HCT116 (cell line): ENCODE measurements at regions not wholly inside any gene's neighbourhood (a gene's known extent, or its start where the extent isn't known, plus 50 kb on each side); places are given as distances from the start of the nearest gene placed in this dataset.

Source experiments
- ATAC-seq: fragments of 200-7000 bp; cut with Tn5 transposase; 2 replicates; pipeline ENCODE4 v1.9.1; 2020; ENCODE audit warnings: mild to moderate bottlenecking, moderate library complexity
- BruUV-seq: library from RNA; stranded (reverse); fragments of 400-500 nt; replicated peaks from 2 replicates; lab custom pipeline; 2021; lab: Mats Ljungman, UMichigan
- CTCF ChIA-PET: fragments of 300-600 bp; sonication (Branson Sonifier 250); formaldehyde crosslinking; loops from one replicate; lab custom pipeline; 2021; ENCODE audit warnings: antibody characterized with exemption; lab: Charles Lee
- POLR2A ChIA-PET: fragments of 300-600, 350-600 bp; sonication (Branson Sonifier 250); formaldehyde crosslinking; loops from one replicate; lab custom pipeline; 2021; ENCODE audit warnings: antibody characterized with exemption; lab: Charles Lee
- RAD21 ChIA-PET, 2 experiments: fragments of 300-600 bp; sonication (Branson Sonifier 250); formaldehyde crosslinking; loops; one replicate each; lab custom pipeline; 2023; ENCODE audit warnings: low total read pairs in 2 of 2; ENCODE audit not compliant: uncharacterized antibody in 2 of 2, unreplicated experiment in 2 of 2, low non-redundant PET in 1 of 2; lab: Charles Lee
- DNase-seq: peaks from one replicate; pipeline ENCODE4 v3.0.0-alpha.2; 2010; ENCODE audit warnings: low read depth, low spot score
- H2AFZ ChIP-seq: fragments of 200-600 bp; shearing (Covaris generic), sonication (generic); 2 replicates; pipeline ENCODE4 v1.6.1; 2017; ENCODE audit warnings: low read depth, mixed run types, mixed read lengths, antibody characterized with exemption, low read length; ENCODE audit not compliant: poor library complexity, severe bottlenecking
- H3K27ac ChIP-seq: 2 replicates; pipeline ENCODE4 v1.5.1; 2012; ENCODE audit warnings: low read depth, low read length
- H3K27me3 ChIP-seq: fragments of 200-600 bp; sonication (generic); 2 replicates; pipeline ENCODE4 v1.6.1; 2016; ENCODE audit warnings: mixed run types, low read length, mixed read lengths; ENCODE audit not compliant: insufficient read depth
- H3K36me3 ChIP-seq, 2 experiments: fragments of 200-500 bp in 1 of 2; fragments of 200-600 bp in 1 of 2; sonication (Bioruptor generic) in 1 of 2; sonication (generic) in 1 of 2; 2 replicates each; pipeline versions ENCODE4 v1.5.1 to v1.6.1; 2014 to 2016; ENCODE audit warnings: low read length in 2 of 2, inconsistent platforms in 1 of 2, mixed read lengths in 1 of 2, mixed run types in 1 of 2; ENCODE audit not compliant: insufficient read depth in 2 of 2, control insufficient read depth in 1 of 2
- H3K4me1 ChIP-seq, 2 experiments: fragments of 200-600 bp in 1 of 2; sonication (generic) in 1 of 2; 2 replicates each; pipeline versions ENCODE4 v1.5.1 to v1.6.1; 2012 to 2017; ENCODE audit warnings: low read length in 2 of 2, inconsistent platforms in 1 of 2, mild to moderate bottlenecking in 1 of 2, mixed read lengths in 1 of 2, mixed run types in 1 of 2, moderate library complexity in 1 of 2; ENCODE audit not compliant: insufficient read depth in 2 of 2, control insufficient read depth in 1 of 2
- H3K4me2 ChIP-seq: fragments of 200-600 bp; sonication (generic); 2 replicates; pipeline ENCODE4 v1.6.1; 2017; ENCODE audit warnings: mixed run types, low read length, mixed read lengths
- H3K4me3 ChIP-seq, 2 experiments: fragments of 200-600 bp in 1 of 2; sonication (generic) in 1 of 2; replicated peaks in 1 of 2; 2 replicates each; pipeline ENCODE4 v1.5.1; 2011 to 2016; ENCODE audit warnings: low read length in 2 of 2, control low read depth in 1 of 2, low read depth in 1 of 2, mild to moderate bottlenecking in 1 of 2, mixed read lengths in 1 of 2, mixed run types in 1 of 2
- H3K79me2 ChIP-seq: fragments of 200-600 bp; sonication (generic); 2 replicates; pipeline ENCODE4 v1.6.1; 2017; ENCODE audit warnings: mild to moderate bottlenecking, mixed run types, low read length, moderate library complexity, mixed read lengths; ENCODE audit not compliant: insufficient read depth
- H3K9ac ChIP-seq: fragments of 200-600 bp; sonication (generic); 2 replicates; pipeline ENCODE4 v1.6.1; 2016; ENCODE audit warnings: low read length, mixed read lengths
- H3K9me2 ChIP-seq: fragments of 200-600 bp; sonication (generic), shearing (Covaris generic); 2 replicates; pipeline ENCODE4 v1.6.1; 2017; ENCODE audit warnings: mixed run types, mild to moderate bottlenecking, moderate library complexity; ENCODE audit not compliant: insufficient read depth
- H3K9me3 ChIP-seq, 2 experiments: fragments of 200-500 bp in 1 of 2; fragments of 200-600 bp in 1 of 2; sonication (Bioruptor generic) in 1 of 2; sonication (generic) in 1 of 2; 2 replicates each; pipeline ENCODE4 v1.6.1; 2014 to 2017; ENCODE audit warnings: low read length in 2 of 2, mixed read lengths in 2 of 2, inconsistent platforms in 1 of 2, low read depth in 1 of 2, mild to moderate bottlenecking in 1 of 2, mixed run types in 1 of 2, moderate library complexity in 1 of 2; ENCODE audit not compliant: control insufficient read depth in 1 of 2, insufficient read depth in 1 of 2
- H4K20me1 ChIP-seq: fragments of 200-600 bp; sonication (generic), shearing (Covaris generic); 2 replicates; pipeline ENCODE4 v1.6.1; 2017; ENCODE audit warnings: mixed run types, mild to moderate bottlenecking, moderate library complexity; ENCODE audit not compliant: insufficient read depth
- ATF3 ChIP-seq: IDR thresholded peaks from 2 replicates; pipeline ENCODE4 v1.6.1; 2012
- CBX3 ChIP-seq: IDR thresholded peaks from 2 replicates; pipeline ENCODE4 v1.6.1; 2012; ENCODE audit warnings: low read depth
- CTCF ChIP-seq, 3 experiments: fragments of 200-600 bp in 1 of 3; sonication (generic) in 1 of 3; IDR thresholded peaks in 2 of 3; conservative IDR thresholded peaks in 1 of 3; 2 replicates each; pipeline ENCODE4 v1.5.1; 2012 to 2017; ENCODE audit warnings: low read depth in 2 of 3, low read length in 2 of 3, antibody characterized with exemption in 1 of 3, borderline replicate concordance in 1 of 3, control low read depth in 1 of 3, mild to moderate bottlenecking in 1 of 3, mixed read lengths in 1 of 3, mixed run types in 1 of 3, moderate library complexity in 1 of 3; ENCODE audit not compliant: insufficient read depth in 1 of 3
- EGR1 ChIP-seq: IDR thresholded peaks from 2 replicates; pipeline ENCODE4 v1.6.1; 2012; ENCODE audit warnings: low read depth
- EZH2 ChIP-seq: fragments of 200-600 bp; sonication (generic); IDR thresholded peaks from 2 replicates; pipeline ENCODE4 v1.6.1; 2017; ENCODE audit warnings: antibody characterized with exemption, mixed run types
- FOSL1 ChIP-seq: IDR thresholded peaks from 2 replicates; pipeline ENCODE4 v1.6.1; 2012; ENCODE audit warnings: low read depth
- JUND ChIP-seq: IDR thresholded peaks from 2 replicates; pipeline ENCODE4 v1.6.1; 2012
- MAX ChIP-seq: IDR thresholded peaks from 2 replicates; pipeline ENCODE4 v1.6.1; 2012
- POLR2A ChIP-seq: IDR thresholded peaks from 2 replicates; pipeline ENCODE4 v1.7.0; 2011; ENCODE audit warnings: borderline replicate concordance; ENCODE audit not compliant: insufficient read depth, insufficient read length; ENCODE audit errors: extremely low read depth
- POLR2AphosphoS5 ChIP-seq: IDR thresholded peaks from 2 replicates; pipeline ENCODE4 v1.6.1; 2011; ENCODE audit warnings: mild to moderate bottlenecking, low read depth, low read length, moderate library complexity
- SIN3A ChIP-seq: IDR thresholded peaks from 2 replicates; pipeline ENCODE4 v1.6.1; 2012; ENCODE audit warnings: low read depth
- SP1 ChIP-seq: IDR thresholded peaks from 2 replicates; pipeline ENCODE4 v1.6.1; 2012; ENCODE audit warnings: low read depth
- SRF ChIP-seq: IDR thresholded peaks from 2 replicates; pipeline ENCODE4 v1.6.1; 2012; ENCODE audit warnings: low read depth
- TCF7L2 ChIP-seq: IDR thresholded peaks from 2 replicates; pipeline ENCODE4 v1.7.0; 2011; ENCODE audit warnings: borderline replicate concordance, inconsistent platforms; ENCODE audit not compliant: insufficient read depth, insufficient read length; ENCODE audit errors: extremely low read depth
- YY1 ChIP-seq: IDR thresholded peaks from 2 replicates; pipeline ENCODE4 v1.6.1; 2011; ENCODE audit warnings: low read length, low read depth, moderate library complexity, mild to moderate bottlenecking; ENCODE audit not compliant: insufficient replicate concordance; ENCODE audit errors: extremely low read depth
- ZBTB33 ChIP-seq: IDR thresholded peaks from 2 replicates; pipeline ENCODE4 v1.6.1; 2011; ENCODE audit warnings: mild to moderate bottlenecking, low read length, moderate library complexity; ENCODE audit not compliant: insufficient replicate concordance; ENCODE audit errors: extremely low read depth
- ZFX ChIP-seq: fragments of 450-650 bp; IDR thresholded peaks from 2 replicates; pipeline ENCODE4 v1.6.1; 2017
- ZNF274 ChIP-seq: fragments of 200-500 bp; sonication (Bioruptor generic); IDR thresholded peaks from 2 replicates; pipeline ENCODE4 v1.6.1; 2014; ENCODE audit warnings: mild to moderate bottlenecking, low read depth, low read length, inconsistent platforms
- intact Hi-C: fragments of 100-400 bp; cut with micrococcal nuclease; formaldehyde crosslinking; loops from 2 replicates; pipeline ENCODE4 v1.10.0; 2022

- DNase-seq (no peak), ATAC-seq (no peak)
- Histone ChIP-seq H3K9me2 (no peaks in the 10 kb centered on the region), H4K20me1 (no peaks in the 10 kb centered on the region), H3K4me1 (no peaks in the 10 kb centered on the region), H3K4me3 (no peak overlapping the region), H3K27me3 (no peaks in the 10 kb centered on the region), H3K9me3 (no peaks in the 10 kb centered on the region), H3K27ac (no peak overlapping the region), H3K4me2 (no peak overlapping the region), H3K79me2 (no peaks in the 10 kb centered on the region), H3K36me3 (no peaks in the 10 kb centered on the region), H2AFZ (no peak overlapping the region), H3K9ac (no peak overlapping the region)
- TF ChIP-seq SP1 (no peak), FOSL1 (no peak), ZBTB33 (no peak), ZNF274 (no peak), ATF3 (no peak), CBX3 (no peak), ZFX (no peak), CTCF (IDR thresholded peaks at IDR 0.05 in 2 of 3, conservative IDR thresholded peaks at IDR 0.05 in 1 of 3; ENCODE audit: borderline replicate concordance in 1 of 3, insufficient read depth in 1 of 3, low read depth in 2 of 3, low read length in 2 of 3) (no peak), SIN3A (no peak), POLR2A (no peak), YY1 (no peak), SRF (no peak), JUND (no peak), EGR1 (no peak), EZH2 (no peak), TCF7L2 (no peak), POLR2AphosphoS5 (no peak), MAX (no peak)
- RAD21 ChIA-PET, result no interaction called here
- CTCF ChIA-PET, result no interaction called here
- POLR2A ChIA-PET, result no interaction called here
- no TSS peak for BruUV-seq
- intact Hi-C loops, result no loop called here
Measured at GRCh38 chr2:56102866-56103265, 80.9 kb upstream of the CCDC85A start.
